ENCODE measurements at regions not wholly inside any gene's neighbourhood (a gene's known extent, or its start where the extent isn't known, plus 50 kb on each side); places are given as distances from the start of the nearest gene placed in this dataset.

- no peaks in the 10 kb centered on the region for H3K4me1 ChIP-seq
- H3K27me3 ChIP-seq, result no peaks in the 10 kb centered on the region
- H3K27ac ChIP-seq, result no peak overlapping the region
- intact Hi-C loops (cut with DNase I), result no loop called here
- DNase-seq (ENCODE audit: low spot score in 2 of 2), result no peak
- H3K4me3 ChIP-seq, result no peak overlapping the region
- TF ChIP-seq CTCF (IDR thresholded peaks at IDR 0.05), result no peak
- no peaks in the 10 kb centered on the region for H3K9me3 ChIP-seq
- H3K36me3 ChIP-seq, result no peaks in the 10 kb centered on the region
These were observed 106.0 kb upstream of the BNC2 start for GRCh38 chr9:16976427-16976826.

GRCh38 chr9:16974436-16974835 is 104.0 kb upstream of the BNC2 start:
- no peak overlapping the region for H3K4me3 ChIP-seq
- no peaks in the 10 kb centered on the region for H3K9me3 ChIP-seq
- no peak for TF ChIP-seq CTCF (IDR thresholded peaks at IDR 0.05)
- DNase-seq (ENCODE audit: low spot score in 2 of 2), result no peak
- H3K36me3 ChIP-seq, result no peaks in the 10 kb centered on the region
- H3K27me3 ChIP-seq, result no peaks in the 10 kb centered on the region
- H3K27ac ChIP-seq, result no peak overlapping the region
- intact Hi-C loops (cut with DNase I), result no loop called here
- no peaks in the 10 kb centered on the region for H3K4me1 ChIP-seq

DNA sequence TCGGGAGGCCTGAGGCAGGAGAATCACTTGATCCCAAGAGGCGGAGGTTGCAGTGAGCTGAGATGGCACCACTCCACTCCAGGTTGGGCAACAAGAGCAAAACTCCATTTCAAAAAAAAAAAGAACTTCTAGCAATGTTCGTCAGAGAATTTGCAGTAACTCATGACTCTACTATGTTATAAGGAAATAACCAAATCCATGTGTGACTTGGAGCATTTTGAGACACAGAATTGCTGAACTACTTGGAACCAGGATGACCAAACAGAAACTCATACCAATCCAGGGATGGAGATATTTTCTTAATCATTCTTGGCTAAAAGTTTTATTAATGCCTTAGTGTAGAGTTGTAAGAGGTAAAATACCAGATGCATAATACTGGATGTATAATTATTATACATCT is 99.9 kb upstream of the BNC2 start:
- TF ChIP-seq CTCF (IDR thresholded peaks at IDR 0.05), result no peak
- no peak for DNase-seq (ENCODE audit: low spot score in 2 of 2)
- intact Hi-C loops (cut with DNase I), result no loop called here

GRCh38 chr9:16964228-16964627 is 93.8 kb upstream of the BNC2 start:
- Histone ChIP-seq H3K27ac (no peak overlapping the region), H3K9me3 (peaks cover 0 to 5% of the 10 kb centered on the region in 2 donors)
- TF ChIP-seq CTCF (IDR thresholded peaks at IDR 0.05), result no peak

More for the DNA sequence above, 99.9 kb upstream of the BNC2 start:
- Histone ChIP-seq H3K27ac (no peak overlapping the region), H3K9me3 (no peaks in the 10 kb centered on the region), H3K27me3 (no peaks in the 10 kb centered on the region), H3K36me3 (no peaks in the 10 kb centered on the region), H3K4me3 (no peak overlapping the region), H3K4me1 (no peaks in the 10 kb centered on the region)

DNA sequence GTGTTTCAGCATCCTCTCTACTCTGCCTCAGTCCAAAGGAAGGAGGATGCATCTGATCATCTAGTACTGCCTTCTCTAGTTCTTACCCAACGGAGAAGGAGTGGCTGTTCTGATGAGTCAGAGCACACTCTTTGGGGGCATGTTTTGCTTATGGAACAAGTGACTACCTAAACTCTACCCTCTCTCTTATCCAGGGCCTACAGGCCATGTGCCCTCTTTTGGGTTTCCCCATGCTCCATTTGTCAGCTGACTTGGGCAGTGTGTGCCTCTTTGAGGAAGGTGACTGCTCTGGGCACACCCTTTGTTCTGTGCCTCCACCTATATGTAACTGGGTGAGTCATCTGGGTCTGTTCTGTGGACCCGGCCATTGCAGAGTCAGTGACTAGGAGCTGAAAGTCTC is 89.6 kb upstream of the BNC2 start:
- no peak overlapping the region for H3K4me3 ChIP-seq
- no peaks in the 10 kb centered on the region for H3K27me3 ChIP-seq
- H3K4me1 ChIP-seq, result no peaks in the 10 kb centered on the region
- intact Hi-C loops (cut with DNase I), result loop anchor here (10.0 kb wide), 1 partner anchor 85 kb away; no protein-coding TSS in a partner anchor
- no peak for DNase-seq (ENCODE audit: low spot score in 2 of 2)
- peaks cover 0 to 5% of the 10 kb centered on the region in 2 donors for H3K9me3 ChIP-seq
- TF ChIP-seq CTCF (IDR thresholded peaks at IDR 0.05), result no peak
- H3K27ac ChIP-seq, result no peak overlapping the region
- H3K36me3 ChIP-seq, result no peaks in the 10 kb centered on the region

More at GRCh38 chr9:16964228-16964627, 93.8 kb upstream of the BNC2 start:
- H3K4me3 ChIP-seq, result no peak overlapping the region
- H3K27me3 ChIP-seq, result no peaks in the 10 kb centered on the region
- intact Hi-C loops (cut with DNase I), result loop anchor here (10.0 kb wide), 1 partner anchor 81 kb away; no protein-coding TSS in a partner anchor
- no peak for DNase-seq (ENCODE audit: low spot score in 2 of 2)
- no peaks in the 10 kb centered on the region for H3K36me3 ChIP-seq
- no peaks in the 10 kb centered on the region for H3K4me1 ChIP-seq

DNA sequence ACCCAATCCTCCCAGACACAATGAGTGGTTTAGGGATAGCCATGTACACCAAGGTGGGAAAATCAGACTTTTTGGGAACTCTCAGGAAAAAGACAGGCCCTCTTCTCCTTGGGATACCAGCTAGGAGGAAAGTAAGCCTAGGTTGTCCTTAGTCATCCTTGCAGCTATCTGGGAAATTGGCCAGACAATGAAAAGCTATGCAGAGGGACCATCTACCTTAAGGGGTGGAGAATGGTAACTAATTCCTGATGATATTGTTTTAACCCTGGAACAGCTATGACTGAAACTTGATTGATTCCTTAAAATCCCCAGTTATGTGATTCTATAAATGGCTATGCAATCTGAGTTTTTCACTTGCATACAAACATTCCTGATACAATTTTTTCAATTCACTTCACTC is 88.9 kb upstream of the BNC2 start:
- H3K4me3 ChIP-seq, result no peak overlapping the region
- peaks cover 0 to 5% of the 10 kb centered on the region in 2 donors for H3K9me3 ChIP-seq
- no peaks in the 10 kb centered on the region for H3K36me3 ChIP-seq
- no peak overlapping the region for H3K27ac ChIP-seq
- no peaks in the 10 kb centered on the region for H3K4me1 ChIP-seq
- no peaks in the 10 kb centered on the region for H3K27me3 ChIP-seq
- no peak for DNase-seq (ENCODE audit: low spot score in 2 of 2)
- TF ChIP-seq CTCF (IDR thresholded peaks at IDR 0.05), result no peak
- intact Hi-C loops (cut with DNase I), result no loop called here

Data from ascending aorta (tissue), 2 donors.